Kidney capillary endothelial cell (primary cell): ENCODE measurements at regions not wholly inside any gene's neighbourhood (a gene's known extent, or its start where the extent isn't known, plus 50 kb on each side); places are given as distances from the start of the nearest gene placed in this dataset.
"Not testable (repeated sequence)": the region's sequence is repeated elsewhere in the genome, so short reads cannot be mapped to it uniquely, and the experiment has no call there.

ENCODE experiments used
- DNase-seq: peaks from one replicate; pipeline ENCODE4 v3.0.0-alpha.2; 2018; ENCODE audit warnings: low spot score

- DNase-seq = not testable (repeated sequence)
Observed at GRCh38 chr15:22519213-22519612, 60.5 kb downstream of the GOLGA6L22 start.

DNA sequence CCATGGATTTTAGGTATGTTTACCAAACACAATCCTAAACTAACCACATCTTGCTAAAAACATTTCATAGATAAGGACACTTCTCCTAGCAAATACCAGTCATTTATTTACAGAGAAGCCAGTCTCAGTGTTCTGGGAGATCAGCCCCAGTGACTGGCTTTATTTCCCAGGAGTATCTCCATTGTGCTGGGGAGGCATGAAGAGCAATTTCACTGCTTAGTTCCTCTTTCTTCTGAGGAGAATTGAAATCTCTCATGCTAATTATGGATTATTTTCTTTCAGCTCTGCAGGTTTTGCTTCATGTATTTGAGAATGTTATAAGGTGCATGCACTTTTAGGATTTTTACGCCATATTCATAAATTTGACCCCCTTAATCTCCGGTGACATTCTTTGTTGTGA, 67.8 kb downstream of the GOLGA6L22 start:
- DNase-seq = not testable (repeated sequence)

DNA sequence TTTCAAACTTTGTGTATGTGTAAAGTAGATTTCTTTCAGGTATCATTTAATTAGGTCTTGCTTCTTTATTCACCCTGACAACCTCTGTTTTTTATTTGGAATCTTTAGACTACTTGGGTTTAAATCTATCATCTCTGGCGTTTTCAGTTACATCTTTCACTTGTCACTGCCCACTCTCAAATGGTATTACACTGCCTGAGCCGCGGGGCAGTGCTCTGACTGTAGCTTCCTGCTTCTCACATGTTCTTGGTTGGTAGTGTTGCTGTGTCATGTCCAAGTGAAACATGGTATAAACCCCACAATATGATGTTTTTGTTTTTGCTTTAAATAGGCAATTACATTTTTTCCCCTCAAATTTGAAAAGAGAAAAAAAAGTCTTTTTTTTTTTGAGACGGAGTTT, 68.3 kb downstream of the GOLGA6L22 start:
- not testable (repeated sequence) for DNase-seq

DNA sequence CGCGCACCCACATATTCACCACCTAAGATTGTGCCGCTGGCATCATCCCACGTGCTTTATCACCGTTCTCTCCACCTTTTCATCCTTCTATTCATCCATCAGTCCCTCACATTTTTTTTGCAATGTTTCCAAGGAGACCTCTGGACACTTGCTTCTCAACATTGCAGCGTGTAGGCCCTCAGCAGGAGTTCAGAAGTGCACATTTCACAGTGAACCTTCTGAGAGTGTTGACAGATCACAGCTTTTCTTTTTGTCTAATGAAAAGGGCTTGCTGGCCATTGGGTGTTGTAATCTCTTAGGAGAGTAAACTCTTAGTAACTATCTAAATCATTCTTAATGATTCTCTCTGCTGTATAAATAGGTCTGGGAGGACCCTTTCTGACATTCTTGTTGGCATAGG, 70.5 kb downstream of the GOLGA6L22 start:
- not testable (repeated sequence) for DNase-seq

DNA sequence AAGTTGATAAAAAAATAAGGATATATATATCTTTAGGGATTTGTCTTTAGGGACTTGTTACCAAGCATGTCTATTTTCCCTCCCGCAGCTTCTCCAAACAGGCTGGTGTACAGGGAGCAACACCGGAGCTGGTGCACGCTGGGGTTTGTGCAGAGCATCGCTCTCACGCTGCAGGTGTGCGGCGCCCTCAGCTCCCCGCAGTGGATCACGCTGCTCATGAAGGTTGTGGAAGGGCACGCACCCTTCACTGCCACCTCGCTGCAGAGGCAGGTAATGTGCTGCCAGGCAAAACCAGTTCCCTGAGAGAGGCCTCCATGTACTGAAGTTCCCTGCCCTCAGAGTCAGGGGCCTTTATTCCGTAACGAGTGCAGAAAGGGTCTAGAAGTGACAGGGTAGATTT, 101.0 kb downstream of the GOLGA6L22 start:
- DNase-seq = not testable (repeated sequence)

DNA sequence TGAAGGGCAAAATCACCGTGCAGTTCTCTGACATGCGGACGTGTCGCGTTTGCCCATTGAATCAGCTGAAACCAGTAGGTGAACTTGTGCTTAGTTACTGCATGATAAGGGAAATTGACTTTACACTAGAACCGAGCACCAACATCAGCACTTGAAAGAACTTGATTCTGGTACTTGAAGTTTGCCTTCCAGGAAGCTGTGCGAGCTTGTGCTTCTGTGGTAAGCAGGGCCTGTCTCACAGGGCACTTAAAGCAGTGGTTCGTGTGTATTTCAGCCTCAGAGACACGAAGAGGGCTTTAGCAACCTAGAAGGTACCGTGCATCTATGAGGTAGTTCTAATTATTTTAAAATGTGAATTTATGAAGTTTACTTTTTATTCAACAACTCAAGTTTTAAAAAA, 103.0 kb downstream of the GOLGA6L22 start:
- DNase-seq = not testable (repeated sequence)

GRCh38 chr15:22566510-22566909, 107.8 kb downstream of the GOLGA6L22 start:
- DNase-seq = not testable (repeated sequence)

GRCh38 chr15:22569486-22569885, 110.8 kb downstream of the GOLGA6L22 start:
- not testable (repeated sequence) for DNase-seq

GRCh38 chr15:22572152-22572735, 113.5 kb downstream of the GOLGA6L22 start:
- DNase-seq = not testable (repeated sequence)

- DNase-seq = not testable (repeated sequence)
Observed at GRCh38 chr15:22572792-22573191, 114.1 kb downstream of the GOLGA6L22 start.

DNA sequence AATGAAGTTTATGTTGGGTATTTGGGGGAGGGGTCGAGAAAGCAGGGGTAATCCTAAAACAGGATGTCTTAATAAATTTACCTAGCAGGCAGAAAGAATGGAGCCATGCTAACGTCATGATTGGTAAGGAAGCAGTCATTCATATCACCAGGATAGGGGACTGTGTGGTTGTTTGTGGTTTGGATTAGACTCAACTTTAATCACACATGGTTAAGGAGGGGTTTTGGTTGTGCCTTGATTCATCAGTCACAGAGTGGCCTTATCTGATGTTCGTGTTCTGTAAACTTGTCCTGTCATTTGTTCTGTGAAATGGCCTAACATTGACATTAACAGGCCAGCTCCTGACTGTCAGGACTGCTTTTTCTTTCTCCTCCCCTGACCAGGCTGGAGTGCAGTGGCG, 119.1 kb downstream of the GOLGA6L22 start:
- not testable (repeated sequence) for DNase-seq

GRCh38 chr15:22579213-22579612, 120.5 kb downstream of the GOLGA6L22 start:
- not testable (repeated sequence) for DNase-seq

DNA sequence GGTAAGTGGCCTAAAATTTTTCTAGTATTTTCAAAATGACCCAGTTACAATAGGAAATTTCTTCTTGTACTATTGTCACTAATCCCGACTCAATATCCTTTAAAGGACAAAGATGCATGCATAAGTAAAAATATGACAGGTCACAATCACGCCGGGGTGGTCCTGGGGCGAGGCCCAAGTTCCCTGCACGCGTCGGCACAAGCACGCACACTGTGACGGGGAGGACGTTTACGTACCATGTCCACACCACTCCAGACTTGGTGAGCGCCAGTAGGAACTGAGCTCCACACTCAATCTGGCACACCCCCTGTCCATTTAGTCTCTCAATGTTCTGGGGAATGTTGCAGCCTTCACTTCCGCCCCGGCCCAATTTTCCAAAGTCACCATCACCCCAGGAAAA, 128.7 kb downstream of the GOLGA6L22 start:
- not testable (repeated sequence) for DNase-seq

- not testable (repeated sequence) for DNase-seq
Observed at GRCh38 chr15:22598552-22598951, 139.8 kb downstream of the GOLGA6L22 start.

GRCh38 chr15:22599526-22600320, 141.0 kb downstream of the GOLGA6L22 start:
- DNase-seq = not testable (repeated sequence)

DNA sequence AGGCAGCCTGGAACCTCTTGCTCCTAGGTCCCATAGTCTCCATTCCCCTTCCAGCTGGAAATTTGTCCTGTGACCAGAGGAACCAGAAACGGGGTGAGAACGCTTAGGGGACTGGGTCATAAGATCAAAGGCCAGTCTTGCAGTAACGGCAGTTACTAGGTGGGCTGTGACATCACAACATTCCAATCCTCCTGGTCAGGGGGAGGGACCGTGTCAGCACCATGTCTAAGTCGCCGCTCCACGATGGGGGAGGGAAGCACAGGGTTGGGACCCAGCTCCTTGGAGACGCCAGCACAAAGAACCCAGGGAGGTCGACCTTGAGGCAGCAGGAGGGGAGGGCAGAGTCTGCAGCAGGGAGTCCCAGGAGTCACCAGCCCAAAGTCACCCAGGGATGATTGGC, 158.3 kb downstream of the GOLGA6L22 start:
- DNase-seq = not testable (repeated sequence)

GRCh38 chr15:22631789-22632188, 154.7 kb upstream of the NIPA1 start:
- not testable (repeated sequence) for DNase-seq

GRCh38 chr15:22639983-22640382, 146.5 kb upstream of the NIPA1 start:
- DNase-seq = not testable (repeated sequence)

DNA sequence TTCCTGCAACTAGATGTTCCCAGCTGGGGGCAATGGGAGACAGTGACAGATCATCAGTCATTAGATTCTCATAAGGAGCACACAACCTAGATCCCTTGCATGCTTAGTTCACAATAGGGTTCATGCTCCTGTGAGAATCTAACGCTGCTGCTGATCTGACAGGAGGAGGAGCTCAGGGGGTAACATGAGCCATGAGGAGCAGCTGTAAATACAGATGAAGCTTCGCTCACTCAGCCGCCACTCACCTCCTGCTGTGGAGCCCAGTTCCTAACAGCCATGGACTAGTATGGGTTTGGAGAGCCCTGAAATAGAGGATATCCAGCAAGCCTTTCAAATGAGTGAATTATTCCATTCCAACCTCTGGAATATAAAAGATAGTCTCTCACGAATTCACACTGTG, 137.0 kb upstream of the NIPA1 start:
- DNase-seq = not testable (repeated sequence)

DNA sequence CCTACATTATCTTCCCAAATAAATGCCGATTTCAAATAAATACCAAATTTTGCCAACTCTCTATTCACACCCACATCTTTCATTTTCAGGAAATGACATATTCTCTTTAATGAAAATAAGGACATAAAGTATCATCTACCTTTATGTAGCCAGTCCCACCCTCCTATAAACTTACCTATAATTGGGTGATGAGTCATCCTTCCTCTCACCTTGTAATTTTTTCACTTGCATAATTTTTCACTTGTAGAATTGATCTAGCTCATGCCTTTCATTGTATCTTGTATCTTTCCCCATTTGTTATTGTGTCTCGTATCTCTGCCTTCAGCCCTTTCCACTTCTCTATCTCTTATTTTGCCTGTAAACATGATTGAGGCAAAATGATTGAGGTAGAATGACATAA, 135.3 kb upstream of the NIPA1 start:
- DNase-seq = not testable (repeated sequence)

DNA sequence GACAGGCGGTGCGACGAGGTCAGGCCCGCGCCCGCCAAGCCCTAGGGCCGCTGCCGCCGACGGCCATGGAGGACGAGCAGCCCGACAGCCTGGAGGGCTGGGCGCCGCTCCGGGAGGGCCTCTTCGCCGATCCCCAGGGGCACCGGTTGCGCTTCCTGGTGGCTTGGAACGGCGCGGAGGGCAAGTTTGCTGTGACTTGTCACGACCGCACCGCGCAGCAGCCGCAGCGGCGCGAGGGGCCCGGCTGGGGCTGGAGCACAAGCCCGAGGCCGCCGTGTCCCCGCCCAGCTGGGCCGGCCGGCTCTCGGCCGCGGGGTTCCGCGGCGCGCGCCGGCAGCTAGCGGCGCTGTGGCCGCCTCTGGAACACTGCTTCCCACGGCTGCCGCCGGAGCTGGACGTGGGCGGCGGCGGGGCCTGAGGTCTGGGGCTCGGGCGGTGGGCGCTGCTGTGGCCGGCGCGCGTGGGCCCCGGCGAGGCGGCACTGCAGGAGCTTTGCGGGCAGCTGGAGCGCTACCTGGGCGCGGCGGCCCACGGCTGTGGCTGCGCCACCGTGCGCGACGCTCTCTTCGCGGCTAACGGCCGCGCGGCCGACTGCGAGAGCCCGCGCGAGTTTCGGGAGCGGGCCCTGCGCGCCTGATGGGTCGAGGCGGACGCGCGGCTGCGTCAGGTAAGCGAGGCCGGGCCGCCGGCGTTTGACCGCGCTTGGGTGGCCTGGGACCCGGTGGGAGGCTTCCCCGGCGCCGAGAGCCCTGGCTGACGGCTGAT, 122.0 kb upstream of the NIPA1 start:
- peak; percentile 4 for DNase-seq

DNA sequence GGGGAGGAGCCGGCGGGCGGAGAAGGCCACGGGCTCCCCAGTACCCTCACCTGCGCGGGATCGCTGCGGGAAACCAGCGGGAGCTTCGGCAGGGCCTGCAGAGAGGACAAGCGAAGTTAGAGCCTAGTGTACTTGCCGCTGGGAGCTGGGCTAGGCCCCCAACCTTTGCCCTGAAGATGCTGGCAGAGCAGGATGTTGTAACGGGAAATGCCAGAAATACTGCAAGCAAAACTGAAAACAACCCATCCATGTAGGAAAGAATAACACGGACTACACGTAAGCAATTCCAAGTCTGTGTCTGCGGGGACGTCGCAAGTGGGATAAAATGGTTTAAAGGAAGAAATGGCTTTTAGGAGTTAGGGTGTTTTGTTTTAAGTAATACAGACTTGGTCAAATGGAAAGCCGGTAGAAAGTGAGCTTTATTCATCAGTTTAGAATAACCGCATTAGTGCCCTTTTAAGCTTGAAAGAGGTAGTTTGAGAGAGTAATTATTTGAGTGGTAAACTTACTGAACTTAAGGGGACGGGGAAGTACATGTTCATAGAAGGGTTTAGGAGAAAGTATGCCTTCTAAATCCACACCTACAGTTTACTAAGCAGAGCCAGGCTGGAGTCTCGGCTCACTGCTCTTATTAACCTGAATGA, 121.3 kb upstream of the NIPA1 start:
- DNase-seq = peak; percentile 46
